ENCODE measurements at regions not wholly inside any gene's neighbourhood (a gene's known extent, or its start where the extent isn't known, plus 50 kb on each side); places are given as distances from the start of the nearest gene placed in this dataset.

GRCh38 chr10:118956802-118957442, 72.6 kb upstream of the NANOS1 start:
- ChIA-PET POLR2A (no interaction called here), CTCF (no interaction called here)
- no peak overlapping the region for H3K27ac ChIP-seq (ENCODE audit: extremely low read depth, low read depth, low read length)

DNA sequence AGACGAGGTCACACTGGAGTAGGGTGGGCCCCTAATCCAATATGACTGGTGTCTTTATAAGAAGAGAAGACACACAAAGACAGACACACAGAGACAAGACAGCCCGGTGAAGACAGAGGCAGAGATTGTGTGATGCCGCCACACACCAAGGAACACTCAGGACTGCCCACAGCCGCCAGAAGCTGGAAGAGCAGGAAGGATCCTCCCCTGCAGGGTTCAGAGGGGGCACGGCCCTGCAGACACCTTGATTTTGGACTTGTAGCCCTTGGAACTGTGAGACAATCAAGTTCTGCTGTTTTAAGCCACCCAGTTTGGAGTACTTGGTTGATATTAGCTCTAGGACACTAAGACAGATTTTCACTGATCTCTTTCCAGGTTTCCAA, 72.1 kb upstream of the NANOS1 start:
- H3K27ac ChIP-seq (ENCODE audit: extremely low read depth, low read depth, low read length) = no peak overlapping the region
- no peak overlapping the region for H3K4me3 ChIP-seq (ENCODE audit: low read depth, low read length)
- TF ChIP-seq ZNF302 (tag by site-specific recombination; IDR thresholded peaks at IDR 0.05; ENCODE audit: low read depth) (no peak), ZNF426 (tag by site-specific recombination; IDR thresholded peaks at IDR 0.05) (no peak), ZBTB6 (tag by site-specific recombination; IDR thresholded peaks at IDR 0.05) (no peak), TCF7L2 (IDR thresholded peaks at IDR 0.05; ENCODE audit: borderline replicate concordance, low read depth, low read length) (no peak), ZNF610 (tag by site-specific recombination; IDR thresholded peaks at IDR 0.05; ENCODE audit: borderline replicate concordance) (no peak), ZNF785 (tag by site-specific recombination; IDR thresholded peaks at IDR 0.05) (no peak)
- no peaks in the 10 kb centered on the region for H3K36me3 ChIP-seq (ENCODE audit: control insufficient read depth in 2 of 2, insufficient read depth in 1 of 2, low read length in 2 of 2)
- ChIA-PET POLR2A (no interaction called here), CTCF (interaction anchor here (0.6 kb wide), 1 partner anchor 29 kb away, joined by 3 read pairs; no protein-coding TSS in a partner anchor)
- no peaks in the 10 kb centered on the region for H3K4me1 ChIP-seq (ENCODE audit: control insufficient read depth, insufficient read depth, low read length)
- no peaks in the 10 kb centered on the region for H3K9me3 ChIP-seq (ENCODE audit: control insufficient read depth, insufficient read depth, low read depth, low read length)

More at GRCh38 chr10:118956802-118957442, 72.6 kb upstream of the NANOS1 start:
- Histone ChIP-seq H3K4me1 (ENCODE audit: control insufficient read depth, insufficient read depth, low read length) (no peaks in the 10 kb centered on the region), H3K9me3 (ENCODE audit: control insufficient read depth, insufficient read depth, low read depth, low read length) (no peaks in the 10 kb centered on the region), H3K36me3 (ENCODE audit: control insufficient read depth in 2 of 2, insufficient read depth in 1 of 2, low read length in 2 of 2) (no peaks in the 10 kb centered on the region), H3K4me3 (ENCODE audit: low read depth, low read length) (no peak overlapping the region)
- TF ChIP-seq ZNF423 (tag by site-specific recombination; IDR thresholded peaks at IDR 0.05) = no peak
- no peak for TF ChIP-seq ZNF837 (tag by site-specific recombination; IDR thresholded peaks at IDR 0.05)
- TF ChIP-seq ZNF416 (tag by site-specific recombination; IDR thresholded peaks at IDR 0.05) = no peak
- no peak for TF ChIP-seq ZNF16 (tag by site-specific recombination; IDR thresholded peaks at IDR 0.05; ENCODE audit: low read depth)
- TF ChIP-seq, protein P1, sequence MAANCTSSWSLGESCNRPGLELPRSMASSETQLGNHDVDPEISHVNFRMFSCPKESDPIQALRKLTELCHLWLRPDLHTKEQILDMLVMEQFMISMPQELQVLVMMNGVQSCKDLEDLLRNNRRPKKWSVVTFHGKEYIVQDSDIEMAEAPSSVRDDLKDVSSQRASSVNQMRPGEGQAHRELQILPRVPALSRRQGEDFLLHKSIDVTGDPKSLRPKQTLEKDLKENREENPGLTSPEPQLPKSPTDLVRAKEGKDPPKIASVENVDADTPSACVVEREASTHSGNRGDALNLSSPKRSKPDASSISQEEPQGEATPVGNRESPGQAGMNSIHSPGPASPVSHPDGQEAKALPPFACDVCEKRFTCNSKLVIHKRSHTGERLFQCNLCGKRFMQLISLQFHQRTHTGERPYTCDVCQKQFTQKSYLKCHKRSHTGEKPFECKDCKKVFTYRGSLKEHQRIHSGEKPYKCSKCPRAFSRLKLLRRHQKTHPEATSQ (tag by site-specific recombination; IDR thresholded peaks at IDR 0.05) = no peak
- TF ChIP-seq ZNF660 (tag by site-specific recombination; IDR thresholded peaks at IDR 0.05) = no peak
- TF ChIP-seq ZNF600 (tag by site-specific recombination; IDR thresholded peaks at IDR 0.05) = no peak
- no peak for TF ChIP-seq ZNF792 (tag by site-specific recombination; IDR thresholded peaks at IDR 0.05)
- TF ChIP-seq PRDM2 (tag by site-specific recombination; IDR thresholded peaks at IDR 0.05; ENCODE audit: borderline replicate concordance) = no peak
- TF ChIP-seq ZNF529 (tag by site-specific recombination; IDR thresholded peaks at IDR 0.05; ENCODE audit: insufficient replicate concordance) = no peak
- no peak for TF ChIP-seq ZNF48 (tag by site-specific recombination; IDR thresholded peaks at IDR 0.05)
- TF ChIP-seq ZBTB21 (tag by site-specific recombination; IDR thresholded peaks at IDR 0.05) = no peak
- TF ChIP-seq WT1 (tag by site-specific recombination; IDR thresholded peaks at IDR 0.05) = no peak
- TF ChIP-seq ZFHX2 (tag by site-specific recombination; conservative IDR thresholded peaks at IDR 0.05) = no peak
- no peak for TF ChIP-seq ZNF155 (tag by site-specific recombination; IDR thresholded peaks at IDR 0.05)
- TF ChIP-seq ZNF174 (tag by site-specific recombination; IDR thresholded peaks at IDR 0.05) = no peak
- TF ChIP-seq ZNF2 (tag by site-specific recombination; IDR thresholded peaks at IDR 0.05) = no peak
